OCI-LY3 (cell line): ENCODE measurements at regions not wholly inside any gene's neighbourhood (a gene's known extent, or its start where the extent isn't known, plus 50 kb on each side); places are given as distances from the start of the nearest gene placed in this dataset.

Experiments
- H2AFZ ChIP-seq: fragments of 200-600, 300-600 bp; shearing (Covaris generic); 2 replicates; pipeline ENCODE4 v1.6.0; 2014; ENCODE audit warnings: antibody characterized with exemption, low read depth, low read length
- H3K27ac ChIP-seq: fragments of 200-600, 300-600 bp; sonication (generic); 2 replicates; pipeline ENCODE4 v1.5.1; 2014; ENCODE audit warnings: mild to moderate bottlenecking, low read length, moderate library complexity, mixed read lengths
- H3K27me3 ChIP-seq: fragments of 200-600, 300-600 bp; sonication (generic); 2 replicates; pipeline ENCODE4 v1.6.1; 2014; ENCODE audit warnings: low read depth, low read length, mixed read lengths
- H3K36me3 ChIP-seq: fragments of 200-600, 300-600 bp; sonication (generic); replicated peaks from 2 replicates; pipeline ENCODE3; 2014; ENCODE audit warnings: low read depth, low read length, mixed read lengths
- H3K4me1 ChIP-seq: fragments of 300-600, 200-600 bp; sonication (generic); 2 replicates; pipeline ENCODE4 v1.6.1; 2014; ENCODE audit warnings: low read length, mixed read lengths
- H3K4me2 ChIP-seq: fragments of 200-600, 300-600 bp; sonication (generic); 2 replicates; pipeline ENCODE4 v1.6.1; 2014; ENCODE audit warnings: low read length, mixed read lengths
- H3K4me3 ChIP-seq: fragments of 300-600, 200-600 bp; sonication (generic); 2 replicates; pipeline ENCODE4 v1.5.1; 2014; ENCODE audit warnings: antibody characterized with exemption, mild to moderate bottlenecking, low read length, moderate library complexity
- H3K79me2 ChIP-seq: fragments of 300-600, 200-600 bp; shearing (Covaris generic); 2 replicates; pipeline ENCODE4 v1.6.1; 2014; ENCODE audit warnings: mild to moderate bottlenecking, low read length, mixed read lengths
- H3K9ac ChIP-seq: fragments of 300-600, 200-600 bp; shearing (Covaris generic); 2 replicates; pipeline ENCODE4 v1.6.0; 2014; ENCODE audit warnings: mild to moderate bottlenecking, low read length, moderate library complexity
- H3K9me3 ChIP-seq: fragments of 200-600, 300-600 bp; shearing (Covaris generic); 2 replicates; pipeline ENCODE4 v1.6.1; 2014; ENCODE audit warnings: low read length, mixed read lengths; ENCODE audit not compliant: insufficient read depth
- H4K20me1 ChIP-seq: fragments of 200-600, 300-600 bp; sonication (generic); 2 replicates; pipeline ENCODE4 v1.6.1; 2016; ENCODE audit warnings: low read length, mixed read lengths; ENCODE audit not compliant: insufficient read depth
- EZH2phosphoT487 ChIP-seq: fragments of 200-600 bp; shearing (Covaris generic); IDR thresholded peaks from 2 replicates; pipeline ENCODE4 v1.6.1; 2018; ENCODE audit warnings: antibody characterized with exemption, mixed run types, low read depth
- TF ChIP-seq, protein P1 (sequence below): fragments of 200-600, 300-600 bp; sonication (generic); IDR thresholded peaks from 2 replicates; pipeline ENCODE4 v1.5.1; 2014; ENCODE audit warnings: antibody characterized with exemption, low read length, low read depth

DNA sequence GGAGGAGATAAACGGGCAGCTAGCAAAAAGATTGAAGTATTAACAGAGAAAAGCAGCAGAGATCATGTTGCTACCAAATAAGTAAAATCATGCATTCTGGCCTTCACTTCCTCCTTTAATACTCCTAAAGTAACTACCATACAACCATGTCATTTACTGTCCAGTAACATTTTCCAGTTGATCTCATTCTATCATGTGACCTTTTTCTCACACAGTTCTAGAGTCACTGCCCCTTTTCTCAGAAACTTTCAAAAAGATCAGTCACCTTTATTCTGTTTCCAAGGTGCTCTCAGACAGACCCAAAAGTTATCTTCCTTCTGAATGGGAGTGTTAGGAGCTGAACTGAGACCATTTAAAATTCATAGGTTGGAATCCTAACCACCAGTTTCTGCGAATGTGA lies 984.4 kb downstream of the FAM181B start:
- no peak overlapping the region for H3K9ac ChIP-seq
- H3K9me3 ChIP-seq: no peaks in the 10 kb centered on the region
- H3K79me2 ChIP-seq: no peaks in the 10 kb centered on the region
- no peak overlapping the region for H3K27ac ChIP-seq
- H3K27me3 ChIP-seq: no peaks in the 10 kb centered on the region
- H3K4me2 ChIP-seq: no peak overlapping the region
- no peak overlapping the region for H3K4me3 ChIP-seq
- H2AFZ ChIP-seq: no peak overlapping the region
- H3K4me1 ChIP-seq: no peaks in the 10 kb centered on the region
- no peaks in the 10 kb centered on the region for H4K20me1 ChIP-seq
- TF ChIP-seq EZH2phosphoT487: no peak
- TF ChIP-seq, protein P1, sequence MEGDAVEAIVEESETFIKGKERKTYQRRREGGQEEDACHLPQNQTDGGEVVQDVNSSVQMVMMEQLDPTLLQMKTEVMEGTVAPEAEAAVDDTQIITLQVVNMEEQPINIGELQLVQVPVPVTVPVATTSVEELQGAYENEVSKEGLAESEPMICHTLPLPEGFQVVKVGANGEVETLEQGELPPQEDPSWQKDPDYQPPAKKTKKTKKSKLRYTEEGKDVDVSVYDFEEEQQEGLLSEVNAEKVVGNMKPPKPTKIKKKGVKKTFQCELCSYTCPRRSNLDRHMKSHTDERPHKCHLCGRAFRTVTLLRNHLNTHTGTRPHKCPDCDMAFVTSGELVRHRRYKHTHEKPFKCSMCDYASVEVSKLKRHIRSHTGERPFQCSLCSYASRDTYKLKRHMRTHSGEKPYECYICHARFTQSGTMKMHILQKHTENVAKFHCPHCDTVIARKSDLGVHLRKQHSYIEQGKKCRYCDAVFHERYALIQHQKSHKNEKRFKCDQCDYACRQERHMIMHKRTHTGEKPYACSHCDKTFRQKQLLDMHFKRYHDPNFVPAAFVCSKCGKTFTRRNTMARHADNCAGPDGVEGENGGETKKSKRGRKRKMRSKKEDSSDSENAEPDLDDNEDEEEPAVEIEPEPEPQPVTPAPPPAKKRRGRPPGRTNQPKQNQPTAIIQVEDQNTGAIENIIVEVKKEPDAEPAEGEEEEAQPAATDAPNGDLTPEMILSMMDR: no peak
- no peaks in the 10 kb centered on the region for H3K36me3 ChIP-seq

DNA sequence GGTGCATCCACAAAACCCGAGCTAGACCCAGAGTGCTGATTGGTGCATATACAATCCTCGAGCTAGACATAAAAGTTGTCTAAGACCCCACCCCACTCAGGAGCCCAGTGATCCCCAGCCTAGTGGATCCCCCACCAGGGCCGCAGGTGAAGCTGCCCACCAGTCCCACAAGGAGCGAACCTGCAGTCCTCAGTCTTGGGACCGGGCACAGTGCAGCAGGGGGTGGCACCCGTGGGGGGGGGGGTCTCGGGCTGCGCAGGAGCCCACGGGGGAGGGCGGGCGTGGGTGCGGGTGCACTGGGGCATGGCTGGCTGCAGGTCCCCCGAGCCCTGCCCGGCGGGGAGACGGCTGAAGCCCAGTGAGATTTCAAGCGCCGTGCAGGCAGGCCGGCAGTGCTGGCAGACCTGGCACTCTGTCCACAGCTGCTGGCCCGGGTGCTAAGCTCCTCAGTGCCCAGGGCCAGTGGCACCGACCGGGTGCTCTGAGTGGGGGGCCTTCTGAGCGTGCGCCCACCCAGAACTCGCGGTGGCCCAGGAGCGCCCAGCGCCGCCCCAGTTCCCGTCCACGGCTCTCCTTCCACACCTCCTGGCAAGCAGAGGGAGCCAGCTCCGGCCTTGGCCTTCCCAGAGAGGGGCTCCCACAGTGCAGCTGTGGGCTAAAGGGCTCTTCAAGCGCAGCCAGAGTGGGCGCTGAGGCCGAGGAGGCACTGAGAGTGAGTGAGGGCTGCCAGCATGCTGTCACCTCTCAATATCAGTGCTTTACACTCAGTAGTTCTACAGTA lies 989.1 kb downstream of the FAM181B start:
- Histone ChIP-seq H3K36me3 (no peaks in the 10 kb centered on the region), H3K9me3 (no peaks in the 10 kb centered on the region), H3K4me2 (no peak overlapping the region), H3K4me3 (no peak overlapping the region), H3K27ac (no peak overlapping the region), H3K79me2 (no peaks in the 10 kb centered on the region), H4K20me1 (no peaks in the 10 kb centered on the region), H3K4me1 (no peaks in the 10 kb centered on the region), H2AFZ (no peak overlapping the region), H3K9ac (no peak overlapping the region), H3K27me3 (no peaks in the 10 kb centered on the region)
- TF ChIP-seq, protein P1: no peak
- no peak for TF ChIP-seq EZH2phosphoT487

DNA sequence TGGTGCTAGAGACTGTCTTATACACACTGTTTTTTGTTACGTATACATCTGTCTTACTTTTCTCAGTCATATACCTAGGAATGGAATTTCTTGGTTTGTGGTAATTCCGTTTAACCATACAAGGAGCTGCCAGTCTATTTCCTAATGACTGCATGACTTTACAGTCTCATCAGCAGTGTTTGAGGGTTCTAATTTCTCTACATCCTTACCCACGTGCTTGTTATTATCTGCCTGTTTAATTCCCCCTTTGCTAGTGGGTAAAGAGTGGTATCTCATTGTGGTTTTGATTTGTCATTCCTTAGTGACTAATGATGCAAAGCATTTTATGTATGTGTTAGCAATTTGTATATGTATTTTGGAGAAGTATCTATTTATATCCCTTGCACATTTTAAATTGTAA lies 1008.0 kb downstream of the FAM181B start:
- Histone ChIP-seq H3K9me3 (peaks cover 12% of the 10 kb centered on the region; the same call in 1 of the 2 replicates), H3K36me3 (no peaks in the 10 kb centered on the region), H3K27me3 (no peaks in the 10 kb centered on the region), H3K4me2 (no peak overlapping the region), H2AFZ (no peak overlapping the region), H3K4me1 (no peaks in the 10 kb centered on the region), H3K27ac (no peak overlapping the region), H3K9ac (no peak overlapping the region), H3K79me2 (no peaks in the 10 kb centered on the region), H3K4me3 (no peak overlapping the region), H4K20me1 (no peaks in the 10 kb centered on the region)
- TF ChIP-seq, protein P1: no peak
- no peak for TF ChIP-seq EZH2phosphoT487

DNA sequence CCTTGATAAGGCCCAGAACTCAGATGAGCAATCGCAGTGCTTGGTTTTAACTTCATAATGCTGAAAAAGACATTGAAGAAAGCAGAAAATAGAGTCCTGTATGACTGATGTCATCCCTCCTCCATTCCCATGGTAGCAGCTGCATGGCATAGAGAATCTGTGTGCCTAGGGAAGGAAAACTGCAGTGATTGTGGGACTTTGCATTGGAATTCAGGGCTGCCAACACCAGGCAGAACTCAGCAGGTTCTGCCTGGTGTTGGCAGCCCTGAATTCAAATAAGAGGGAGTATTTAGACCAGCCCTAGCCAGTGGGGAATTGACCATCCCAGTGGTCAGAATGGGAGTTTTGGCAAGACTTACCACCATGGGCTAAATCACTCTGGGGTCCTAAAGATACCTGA lies 1016.0 kb downstream of the FAM181B start:
- Histone ChIP-seq H3K79me2 (no peaks in the 10 kb centered on the region), H2AFZ (no peak overlapping the region)

More for the DNA sequence above, 1016.0 kb downstream of the FAM181B start:
- Histone ChIP-seq H3K9ac (no peak overlapping the region), H3K27ac (no peak overlapping the region), H3K4me2 (no peak overlapping the region), H3K9me3 (no peaks in the 10 kb centered on the region), H4K20me1 (no peaks in the 10 kb centered on the region), H3K4me3 (no peak overlapping the region), H3K36me3 (no peaks in the 10 kb centered on the region), H3K27me3 (no peaks in the 10 kb centered on the region), H3K4me1 (no peaks in the 10 kb centered on the region)
- TF ChIP-seq, protein P1: no peak
- TF ChIP-seq EZH2phosphoT487: no peak
